ENCODE measurements at regions not wholly inside any gene's neighbourhood (a gene's known extent, or its start where the extent isn't known, plus 50 kb on each side); places are given as distances from the start of the nearest gene placed in this dataset.
A peak's percentile ranks its signal among the peaks of the same experiment; 100 is the strongest.

DNA sequence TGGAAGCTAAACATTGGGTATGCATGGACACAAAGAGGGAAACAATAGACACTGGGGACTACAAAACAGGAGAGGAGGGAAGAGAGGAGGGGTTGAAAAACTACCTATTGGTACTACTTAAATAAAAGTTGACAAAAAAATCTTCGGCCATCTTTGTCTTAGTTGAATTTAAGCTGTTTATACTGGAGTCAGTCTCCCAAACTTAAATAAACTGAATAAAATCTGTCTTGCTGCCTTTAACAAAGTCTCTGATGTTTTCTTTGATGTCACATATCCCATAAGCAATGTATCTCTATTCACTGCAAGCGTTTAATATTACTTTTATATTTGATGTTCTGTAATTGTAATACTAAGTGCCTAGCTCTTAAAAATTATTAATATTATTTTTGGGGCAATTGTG is 409.2 kb upstream of the EPHA7 start:
- no peak for DNase-seq (ENCODE audit: low spot score)

DNA sequence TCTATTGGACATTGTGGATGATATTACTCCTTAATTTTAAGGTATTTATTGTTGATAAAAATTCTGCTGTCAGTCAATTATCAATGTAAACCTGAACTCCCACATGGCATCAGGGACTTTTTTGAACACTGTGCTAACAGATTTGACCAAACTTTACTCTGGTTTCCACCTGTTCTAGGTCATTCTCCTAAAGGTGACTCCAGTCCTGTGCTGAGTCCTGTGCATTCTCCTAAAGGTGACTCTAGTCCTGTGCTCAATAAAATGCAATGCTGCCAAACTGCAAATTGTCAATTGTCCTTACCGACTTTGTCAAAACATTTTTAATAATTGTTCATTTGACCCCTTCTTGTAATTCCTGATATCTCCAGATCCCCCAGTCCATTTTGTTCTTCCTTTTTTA is 408.4 kb upstream of the EPHA7 start:
- DNase-seq (ENCODE audit: low spot score), result no peak

DNA sequence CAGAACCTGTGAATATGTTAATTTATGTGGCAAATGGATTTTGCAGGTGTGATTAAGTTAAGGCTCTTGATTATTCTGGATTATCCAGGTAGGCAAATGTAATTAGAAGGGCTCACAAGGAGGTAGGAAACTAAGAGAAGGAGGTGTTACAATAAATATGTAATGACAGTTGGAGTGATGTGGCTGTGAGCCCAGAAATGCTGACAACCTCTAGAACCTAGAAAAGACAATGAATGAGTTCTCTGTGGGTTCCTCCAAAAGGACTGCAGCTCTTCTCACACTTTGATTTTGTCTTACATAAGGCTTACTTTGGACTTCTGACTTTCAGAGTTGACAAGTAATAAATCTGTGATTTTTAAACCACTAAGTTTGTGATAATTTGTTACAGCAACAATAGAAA is 406.6 kb upstream of the EPHA7 start:
- no peak for DNase-seq (ENCODE audit: low spot score)

DNA sequence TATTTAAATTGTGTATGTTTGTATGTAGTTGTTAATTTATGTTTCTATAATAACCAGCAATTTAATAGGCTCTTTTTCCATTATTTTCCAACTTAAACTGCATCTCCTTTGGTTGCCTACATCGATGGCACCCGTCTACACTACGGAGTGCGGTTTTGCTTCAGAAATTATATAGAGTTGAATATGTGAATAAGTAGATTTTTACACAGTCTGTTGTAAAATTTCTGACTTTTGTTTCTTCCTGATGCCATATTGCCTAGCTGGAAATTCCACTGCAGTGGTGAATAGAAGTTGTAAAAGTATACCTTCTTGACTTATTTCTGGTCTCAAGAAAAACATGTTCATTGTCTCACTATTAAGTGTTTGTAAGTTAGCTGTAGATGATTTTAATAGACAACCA is 404.1 kb upstream of the EPHA7 start:
- no peak for DNase-seq (ENCODE audit: low spot score)

DNA sequence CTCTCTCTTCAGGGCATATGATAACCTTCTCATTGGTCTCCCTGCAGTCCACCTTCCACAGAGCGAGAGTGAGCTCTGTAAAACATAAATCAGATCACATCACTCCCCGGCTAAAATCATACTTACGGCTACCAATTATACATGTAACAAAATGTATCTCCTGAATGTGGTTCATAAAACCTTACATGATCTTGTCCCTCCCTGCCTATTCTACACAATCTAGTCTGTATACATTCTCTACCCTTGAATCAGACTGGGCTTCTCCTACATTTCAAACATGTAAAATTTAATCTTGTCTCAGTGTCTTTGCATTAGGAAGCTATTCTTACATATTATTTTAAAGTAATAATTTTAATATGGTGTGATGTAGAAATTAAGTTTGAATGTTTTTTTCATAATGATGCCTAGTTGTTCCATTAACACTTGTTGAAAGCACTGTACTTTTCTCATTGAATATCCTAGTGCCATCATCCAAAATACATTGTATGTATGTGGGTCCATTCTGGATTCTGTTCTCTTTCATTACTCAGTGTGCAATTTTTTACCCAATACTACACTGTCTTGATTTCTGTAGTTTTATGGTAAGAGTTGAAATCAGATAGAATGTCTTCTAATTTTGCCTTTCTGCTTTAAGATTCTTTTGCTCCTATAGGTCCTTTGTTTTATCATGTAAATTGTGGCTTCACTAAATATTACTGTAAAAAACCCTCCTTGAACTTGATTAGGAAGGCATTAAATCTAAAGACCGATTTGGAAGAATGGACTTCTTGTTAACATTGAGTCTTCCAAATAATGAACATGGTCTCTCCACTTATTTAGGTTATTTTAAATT is 403.3 kb upstream of the EPHA7 start:
- DNase-seq (ENCODE audit: low spot score), result no peak

DNA sequence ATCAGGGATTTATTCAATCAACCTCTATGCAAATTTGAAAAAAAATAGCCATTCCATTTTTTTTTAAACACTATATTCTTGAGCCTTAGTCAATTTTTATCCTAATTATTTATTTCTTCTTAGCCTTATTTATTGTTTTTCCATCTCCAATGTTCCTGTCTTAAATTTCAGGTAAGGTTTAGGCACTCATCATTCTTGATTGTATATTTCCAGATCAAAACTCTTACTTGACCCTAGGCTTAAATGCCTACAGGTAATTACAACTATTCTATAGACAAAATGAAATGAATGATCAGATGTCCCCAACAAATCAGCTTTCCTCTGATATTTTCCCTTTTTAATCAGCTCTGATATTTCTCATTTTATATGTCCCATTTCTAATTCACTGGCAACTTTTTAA is 402.6 kb upstream of the EPHA7 start:
- DNase-seq (ENCODE audit: low spot score), result no peak

DNA sequence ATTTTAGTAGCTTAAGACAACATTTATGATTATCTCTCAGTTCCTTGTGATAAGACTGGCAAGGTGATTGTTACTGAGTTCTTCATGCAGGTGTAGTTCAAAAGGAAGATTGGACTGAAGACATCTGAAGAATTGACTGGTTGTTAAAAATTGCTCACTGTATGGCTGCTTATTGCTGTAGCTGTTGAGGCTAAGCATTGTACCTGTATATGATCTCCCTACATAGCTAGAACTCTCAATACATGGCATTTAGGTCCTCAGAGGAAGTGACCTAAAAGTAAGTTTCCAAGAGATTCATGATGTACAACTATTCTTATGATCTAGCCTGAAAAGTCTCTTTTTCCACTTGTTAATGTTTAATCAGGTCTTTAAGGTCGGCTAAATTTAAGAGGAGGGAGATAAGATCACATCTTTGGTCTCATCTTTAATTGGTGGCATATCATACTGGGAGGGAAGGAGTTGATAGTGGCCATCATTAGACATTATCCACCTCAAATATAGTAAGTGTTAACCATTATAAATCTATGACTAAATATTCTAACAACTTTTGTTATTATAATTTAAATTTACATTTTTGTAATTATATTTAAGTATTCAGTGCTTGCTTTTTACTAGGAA is 401.2 kb upstream of the EPHA7 start:
- DNase-seq (ENCODE audit: low spot score), result no peak

DNA sequence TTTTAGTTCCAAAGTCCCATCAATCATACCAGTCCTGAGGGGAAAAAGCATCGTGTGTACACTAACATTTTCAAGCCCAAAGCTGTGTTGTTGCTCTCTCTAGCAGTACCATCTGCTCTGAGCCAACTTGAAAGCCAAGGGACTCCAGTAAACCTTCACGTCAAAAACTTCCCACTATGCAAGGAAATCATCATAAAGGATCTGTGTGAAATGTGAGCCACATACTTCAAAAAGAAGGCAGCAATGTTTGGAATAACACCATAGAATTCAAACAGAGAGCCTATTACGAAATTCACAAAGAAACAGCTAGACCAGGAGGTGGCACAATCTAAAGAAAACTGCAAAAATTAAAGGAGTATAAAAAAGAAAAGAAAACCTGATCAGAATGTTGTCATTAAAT is 399.8 kb upstream of the EPHA7 start:
- no peak for DNase-seq (ENCODE audit: low spot score)

DNA sequence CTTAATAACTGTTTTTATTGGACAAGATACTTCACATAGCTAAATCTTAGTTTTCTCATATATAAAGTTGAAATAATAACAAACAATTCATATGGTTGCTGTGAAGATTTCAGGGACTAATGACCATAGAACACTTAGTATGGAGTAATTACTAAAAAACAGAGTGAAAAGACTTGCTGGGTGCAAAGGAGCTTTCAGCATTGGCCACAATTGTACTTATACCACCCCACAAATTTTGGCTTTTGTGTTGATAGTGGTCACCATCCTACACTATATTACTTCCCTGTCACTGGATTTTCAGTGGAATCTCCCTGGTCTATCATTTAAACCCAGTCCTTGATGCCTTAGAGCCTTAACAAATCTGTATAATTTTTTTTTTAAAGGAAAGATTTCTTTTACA is 398.6 kb upstream of the EPHA7 start:
- no peak for DNase-seq (ENCODE audit: low spot score)

DNA sequence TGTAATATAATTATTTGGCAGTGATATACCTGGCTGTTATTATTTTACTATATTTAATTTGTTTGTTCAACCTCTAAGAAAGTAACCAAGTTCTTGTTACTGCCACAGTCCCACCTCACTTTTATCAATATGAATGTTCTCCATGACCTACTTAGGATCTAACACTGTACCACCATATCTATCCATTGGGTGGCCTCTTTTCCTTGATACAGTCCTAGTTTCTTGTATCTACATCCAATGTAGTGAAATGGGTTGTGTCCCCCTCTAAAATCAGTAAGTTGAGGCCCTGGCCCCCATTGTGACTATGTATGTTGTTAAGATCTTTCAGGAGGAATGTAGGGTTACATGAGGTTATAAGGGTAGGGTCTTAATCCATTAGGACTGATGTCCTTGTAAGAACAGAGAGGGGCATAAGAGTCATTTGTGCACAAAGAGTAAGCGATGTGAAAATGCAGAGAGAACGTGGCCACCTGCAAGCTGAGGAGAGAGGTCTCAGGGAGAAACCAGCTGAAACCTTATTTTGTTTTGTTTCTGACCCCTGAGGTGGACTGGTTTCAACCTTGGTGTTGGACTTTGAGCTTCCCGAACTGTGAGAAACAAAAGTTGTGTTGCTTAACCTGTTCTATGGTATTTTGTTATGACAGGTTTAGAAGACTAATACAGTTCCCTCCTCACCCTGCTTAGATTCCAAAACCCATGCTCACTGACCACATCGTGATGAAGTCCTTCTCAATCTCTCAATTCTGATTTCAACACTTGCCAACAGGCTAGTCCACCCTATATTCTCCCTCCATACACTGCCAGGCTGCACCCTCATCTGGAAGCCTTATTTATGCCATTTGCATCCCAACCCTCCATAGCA is 387.3 kb upstream of the EPHA7 start:
- no peak for DNase-seq (ENCODE audit: low spot score)

DNA sequence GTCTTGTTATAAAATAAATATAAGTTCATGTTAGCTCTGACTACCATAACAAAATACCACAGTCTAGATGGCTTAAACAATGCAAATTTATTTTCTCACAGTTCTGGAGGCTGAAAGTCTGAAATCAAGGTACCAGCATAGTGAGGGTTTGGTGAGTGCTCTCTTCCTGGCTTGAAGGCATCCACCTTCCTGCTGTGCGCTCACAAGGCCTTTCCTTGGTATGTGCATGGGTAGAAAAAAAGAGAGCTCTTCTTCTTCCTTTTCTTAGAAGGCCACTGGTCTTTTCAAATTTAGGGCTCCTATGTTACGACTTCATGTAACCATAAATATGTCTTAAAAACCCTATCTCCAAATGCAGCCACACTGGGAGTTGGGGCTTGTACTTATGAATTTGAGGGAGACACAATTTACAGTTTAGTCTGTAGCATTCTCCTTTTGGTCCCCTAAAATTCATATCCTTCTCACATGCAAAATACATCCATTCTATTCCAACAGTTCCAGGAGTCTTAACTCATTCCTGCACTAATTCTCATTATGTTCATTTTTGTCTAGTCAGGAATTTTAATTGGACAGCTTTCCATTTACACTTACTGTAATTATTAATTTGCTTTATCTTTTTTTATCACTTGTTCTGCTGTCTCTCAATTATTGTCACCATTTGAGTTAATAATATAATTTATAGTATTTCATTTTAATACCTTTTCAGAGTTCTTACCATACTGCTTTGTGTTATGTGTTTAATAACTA is 381.9 kb upstream of the EPHA7 start:
- peak; percentile 23 for DNase-seq (ENCODE audit: low spot score)

DNA sequence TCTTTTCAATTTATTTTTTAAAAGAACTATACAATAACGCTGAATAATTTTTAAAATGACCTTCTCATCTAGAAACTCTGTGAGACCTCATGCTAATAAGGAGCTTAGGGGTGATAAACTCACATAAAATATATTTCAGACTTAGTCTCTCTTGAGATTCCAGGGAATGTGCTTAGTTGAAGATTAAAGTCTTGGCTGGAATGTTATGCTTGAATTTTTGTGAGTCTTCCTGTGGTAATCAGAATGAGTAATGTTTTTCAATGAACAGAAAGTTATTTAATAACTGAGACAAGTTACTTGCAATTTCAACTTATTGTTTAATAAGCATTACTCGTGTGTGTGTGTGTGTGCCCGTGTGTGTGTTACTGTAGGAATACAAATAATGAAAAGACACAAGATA is 379.9 kb upstream of the EPHA7 start:
- DNase-seq (ENCODE audit: low spot score), result no peak

DNA sequence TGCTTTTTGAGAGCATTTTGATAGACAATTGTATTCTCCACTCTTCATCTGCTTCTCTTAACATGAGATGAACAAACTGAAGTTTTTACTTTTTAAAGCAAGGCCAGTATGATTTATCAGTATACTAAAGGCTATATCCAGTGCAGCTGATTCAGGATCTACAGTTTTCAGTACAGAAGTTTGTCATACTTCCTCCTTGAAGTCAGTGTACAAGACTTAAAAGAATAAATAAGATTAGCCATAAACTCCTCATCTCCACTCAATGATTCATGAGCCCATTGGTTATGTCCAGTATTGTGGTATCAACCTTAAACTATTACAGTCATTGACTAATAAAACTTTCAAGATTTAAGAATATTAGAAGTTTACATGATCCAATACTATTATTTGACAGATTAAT is 374.8 kb upstream of the EPHA7 start:
- no peak for DNase-seq (ENCODE audit: low spot score)

DNA sequence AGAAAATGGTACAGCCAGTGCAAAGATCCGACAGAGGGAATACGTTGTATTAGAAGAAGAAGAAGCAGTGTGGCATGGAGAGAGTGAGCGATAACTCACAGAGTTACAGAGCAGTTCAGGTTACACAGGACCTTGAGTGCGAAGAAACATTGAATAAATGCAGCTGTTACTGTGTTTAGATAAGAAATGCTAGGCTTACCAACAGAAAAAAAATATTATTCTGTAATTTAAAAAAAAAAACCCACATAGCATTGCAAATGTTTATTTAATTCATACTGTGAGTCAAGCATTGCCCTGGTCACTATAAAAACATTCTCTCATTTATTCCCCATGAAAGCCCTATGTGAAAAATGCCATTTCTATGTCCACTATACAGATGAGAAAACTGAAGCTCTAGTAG is 373.4 kb upstream of the EPHA7 start:
- DNase-seq (ENCODE audit: low spot score), result no peak

DNA sequence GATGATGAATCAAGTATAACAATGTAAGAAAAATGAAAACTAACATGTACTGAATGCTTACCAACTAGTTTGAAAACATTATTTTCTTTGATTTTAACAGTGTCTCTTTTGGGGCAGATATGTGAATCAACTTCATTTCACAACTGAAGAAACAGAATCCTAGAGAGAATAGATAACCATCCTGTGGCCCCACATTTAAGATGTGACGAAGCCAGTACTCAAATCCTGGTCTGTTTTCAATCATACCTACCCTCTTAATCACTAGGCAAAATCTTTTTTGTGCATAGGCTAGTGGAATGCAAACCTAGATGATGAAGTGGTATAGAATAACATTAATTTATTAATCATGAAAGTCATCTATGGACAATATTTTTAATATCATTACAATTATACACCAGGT is 371.6 kb upstream of the EPHA7 start:
- DNase-seq (ENCODE audit: low spot score), result no peak

DNA sequence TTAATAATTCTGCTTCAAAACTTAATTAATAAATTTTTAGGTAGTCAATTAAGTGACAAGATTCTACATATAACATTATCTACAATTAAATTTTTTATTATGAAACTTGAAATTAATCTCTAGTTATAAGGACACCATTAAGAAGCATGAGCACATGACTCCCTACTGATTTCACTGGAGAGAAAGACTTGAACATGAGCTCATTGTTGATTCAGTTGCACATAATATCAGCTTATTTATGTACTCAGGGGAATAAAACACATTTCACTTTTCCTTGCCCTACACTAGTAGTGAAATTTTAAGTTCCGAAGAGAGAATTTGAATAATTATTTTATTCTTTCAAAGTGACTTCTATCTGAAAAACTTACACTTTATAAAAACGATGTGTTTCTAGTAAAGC is 370.2 kb upstream of the EPHA7 start:
- DNase-seq (ENCODE audit: low spot score), result no peak

DNA sequence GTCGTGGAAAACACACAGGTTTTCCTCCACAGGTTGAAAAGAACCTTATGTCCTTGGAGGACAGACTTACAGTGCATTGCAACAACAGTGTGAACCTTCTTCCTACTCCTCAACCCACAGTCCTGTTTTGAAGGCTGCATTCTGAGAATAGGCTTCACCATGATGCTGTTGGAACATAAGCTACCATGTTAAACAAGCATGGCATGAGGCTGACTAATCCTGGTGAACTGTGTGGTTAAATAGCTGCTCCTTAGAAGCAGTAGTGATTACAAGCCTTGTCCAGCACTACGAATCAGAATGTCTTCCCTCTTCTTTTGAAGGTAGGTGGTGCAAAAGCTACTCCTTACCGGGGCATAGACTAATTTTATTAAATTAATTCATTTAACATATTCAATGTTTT is 368.5 kb upstream of the EPHA7 start:
- no peak for DNase-seq (ENCODE audit: low spot score)

DNA sequence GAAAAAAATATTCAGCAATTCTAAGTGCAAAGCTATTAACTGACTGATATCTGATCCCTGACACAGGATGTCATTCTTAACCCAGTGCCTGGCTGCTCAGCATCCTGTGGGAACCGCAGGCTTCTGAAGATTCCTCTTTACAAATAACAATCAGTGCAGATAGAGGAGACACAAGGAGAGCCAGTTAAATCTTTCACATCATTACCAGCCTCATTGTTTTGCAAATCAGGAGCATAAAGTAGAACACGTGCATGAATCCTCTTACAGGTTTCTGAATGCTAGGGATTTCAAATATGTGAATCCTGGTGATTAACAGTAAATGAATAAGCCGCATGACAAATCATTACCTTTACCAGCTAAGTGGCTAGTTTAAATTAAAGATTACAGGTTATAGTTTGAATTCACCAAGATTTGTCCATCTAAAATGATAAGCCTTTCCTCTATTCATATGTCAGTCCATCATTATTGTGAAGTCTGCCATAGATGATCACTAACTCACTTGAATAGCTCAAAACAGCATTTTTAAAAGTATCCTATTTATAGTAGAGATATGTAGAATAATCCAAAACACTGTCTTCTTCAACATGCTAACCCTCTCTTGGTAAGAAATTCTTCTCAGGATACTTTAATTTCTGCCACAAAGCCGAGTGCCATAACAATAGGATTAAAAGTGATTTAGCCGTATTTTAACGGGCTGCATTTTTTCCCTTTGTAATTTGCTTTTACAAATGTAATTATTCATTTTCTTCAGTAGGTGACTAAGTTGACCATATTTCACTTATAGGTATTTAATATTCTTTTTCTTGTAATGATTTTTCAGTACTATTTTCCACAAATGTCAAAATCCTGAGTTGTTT is 367.3 kb upstream of the EPHA7 start:
- peak; percentile 62 for DNase-seq (ENCODE audit: low spot score)

DNA sequence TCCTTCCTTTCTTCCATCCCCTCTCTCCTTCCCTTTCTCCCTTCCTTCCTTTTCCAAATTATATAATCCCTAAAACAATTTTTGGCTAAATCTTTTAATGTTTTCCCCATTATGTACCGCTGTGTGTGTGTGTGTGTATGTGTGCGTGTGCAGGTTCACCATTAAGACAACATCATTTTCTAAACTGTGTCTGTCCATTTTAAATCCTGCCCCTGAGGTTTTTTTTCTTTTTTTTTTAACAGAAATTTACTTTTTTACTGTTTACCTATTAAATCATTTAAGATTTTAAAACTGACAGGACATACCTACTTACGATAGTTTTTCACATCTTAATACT is 366.3 kb upstream of the EPHA7 start:
- no peak for DNase-seq (ENCODE audit: low spot score)

DNA sequence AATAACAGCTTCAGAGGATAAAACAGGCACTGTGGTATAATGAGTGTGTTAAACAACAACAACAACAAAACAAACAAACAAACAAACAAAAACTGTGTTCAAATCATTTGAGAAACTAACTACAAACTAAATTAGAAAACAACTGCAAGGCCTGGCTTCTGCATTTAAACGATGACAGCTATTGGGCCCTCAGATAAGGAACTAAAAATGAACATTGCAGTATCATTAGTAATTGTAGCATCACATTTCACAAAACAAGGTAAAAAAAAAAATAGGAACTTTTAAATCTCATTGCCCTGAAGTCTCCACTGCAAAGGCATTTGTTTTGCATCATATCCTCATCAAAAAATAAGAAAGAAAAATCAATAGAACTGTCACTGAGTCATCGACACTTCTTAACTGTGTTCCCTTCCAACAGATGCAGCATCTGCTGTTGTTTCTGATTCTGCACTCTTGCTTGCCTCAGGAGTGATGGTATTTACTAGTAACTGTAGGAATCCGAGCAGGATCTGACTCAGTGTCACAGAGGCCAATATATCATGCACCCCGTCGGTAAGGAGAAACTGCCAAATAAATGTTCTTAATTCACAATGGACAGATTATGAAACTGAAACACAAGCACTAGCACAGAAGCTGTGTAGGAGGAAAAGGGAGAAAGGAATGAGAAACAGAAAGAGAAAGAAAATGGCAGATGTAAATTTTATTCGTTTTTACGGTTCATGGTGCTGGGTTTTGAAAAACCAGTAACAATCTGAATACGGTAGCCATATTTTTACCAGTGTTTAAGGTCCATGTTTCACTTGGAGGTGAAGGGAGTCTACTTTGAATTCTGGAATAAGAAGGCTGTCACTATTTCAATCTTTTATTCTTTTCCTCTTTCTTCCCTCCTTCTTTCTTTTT is 365.7 kb upstream of the EPHA7 start:
- no peak for DNase-seq (ENCODE audit: low spot score)

All from iPS-NIHi11 (cell line).